Vagina (tissue), 2 donors: ENCODE measurements at regions not wholly inside any gene's neighbourhood (a gene's known extent, or its start where the extent isn't known, plus 50 kb on each side); places are given as distances from the start of the nearest gene placed in this dataset.

Experiments used
- DNase-seq, 2 donors: peaks; one replicate each; pipeline ENCODE4 v3.0.0-alpha.2; 2017; ENCODE audit errors: extremely low spot score in 2 of 2
- H3K27ac ChIP-seq: fragments of 200-600 bp; sonication (generic); one replicate; pipeline ENCODE4 v1.5.1; 2019
- H3K27me3 ChIP-seq: fragments of 200-600 bp; sonication (generic); one replicate; pipeline ENCODE4 v1.5.1; 2019
- H3K36me3 ChIP-seq, 2 donors: fragments of 200-600 bp; sonication (generic); one replicate each; pipeline ENCODE4 v1.5.1; 2017 to 2019
- H3K4me1 ChIP-seq: fragments of 200-600 bp; sonication (generic); one replicate; pipeline ENCODE4 v1.5.1; 2019
- H3K4me3 ChIP-seq, 2 donors: fragments of 200-600 bp; sonication (generic); 1 replicate in 1 of 2; 2 replicates in 1 of 2; pipeline ENCODE4 v1.5.1; 2016 to 2019
- H3K9me3 ChIP-seq: fragments of 200-600 bp; sonication (generic); one replicate; pipeline ENCODE4 v1.5.1; 2019
- POLR2A ChIP-seq, 2 donors: fragments of 450-650 bp; IDR thresholded peaks; one replicate each; pipeline ENCODE4 v1.6.1; 2017; ENCODE audit warnings: antibody characterized with exemption in 2 of 2, mild to moderate bottlenecking in 2 of 2, moderate library complexity in 2 of 2
- POLR2AphosphoS5 ChIP-seq, 2 donors: sonication (generic); formaldehyde crosslinking; IDR thresholded peaks; one replicate each; pipeline ENCODE4 v1.9.0; 2017; ENCODE audit warnings: antibody characterized with exemption in 2 of 2, mild to moderate bottlenecking in 2 of 2, low read depth in 1 of 2; ENCODE audit not compliant: insufficient read depth in 1 of 2
- intact Hi-C: fragments of 100-400 bp; cut with DNase I; formaldehyde crosslinking; loops from one replicate; pipeline ENCODE4 v1.15.1; 2023
- TF ChIP-seq, protein P1 (sequence below), 3 experiments: fragments of 450-650 bp in 2 of 3; fragments of 200-600 bp in 1 of 3; sonication (generic) in 1 of 3; IDR thresholded peaks; one replicate each; pipeline ENCODE4 v1.5.1; 2017 to 2019; ENCODE audit warnings: antibody characterized with exemption in 3 of 3, mild to moderate bottlenecking in 2 of 3, moderate library complexity in 2 of 3

GRCh38 chr6:113052506-113052905 lies 705.4 kb downstream of the RFPL4B start:
- no peak for DNase-seq
- Histone ChIP-seq H3K36me3 (no peaks in the 10 kb centered on the region), H3K9me3 (no peaks in the 10 kb centered on the region), H3K27ac (no peak overlapping the region), H3K4me1 (no peaks in the 10 kb centered on the region), H3K27me3 (no peaks in the 10 kb centered on the region), H3K4me3 (no peak overlapping the region)
- intact Hi-C loops: no loop called here
- TF ChIP-seq POLR2AphosphoS5 (IDR thresholded peaks at IDR 0.05; ENCODE audit: insufficient read depth in 1 of 2, low read depth in 1 of 2): no peak

GRCh38 chr6:113055061-113055460 lies 707.9 kb downstream of the RFPL4B start:
- no peak overlapping the region for H3K4me3 ChIP-seq
- no peak for DNase-seq
- no peaks in the 10 kb centered on the region for H3K4me1 ChIP-seq
- H3K27me3 ChIP-seq: no peaks in the 10 kb centered on the region
- H3K36me3 ChIP-seq: no peaks in the 10 kb centered on the region
- no peaks in the 10 kb centered on the region for H3K9me3 ChIP-seq
- TF ChIP-seq POLR2AphosphoS5 (IDR thresholded peaks at IDR 0.05; ENCODE audit: insufficient read depth in 1 of 2, low read depth in 1 of 2) (no peak), POLR2A (IDR thresholded peaks at IDR 0.05) (no peak)
- TF ChIP-seq, protein P1, sequence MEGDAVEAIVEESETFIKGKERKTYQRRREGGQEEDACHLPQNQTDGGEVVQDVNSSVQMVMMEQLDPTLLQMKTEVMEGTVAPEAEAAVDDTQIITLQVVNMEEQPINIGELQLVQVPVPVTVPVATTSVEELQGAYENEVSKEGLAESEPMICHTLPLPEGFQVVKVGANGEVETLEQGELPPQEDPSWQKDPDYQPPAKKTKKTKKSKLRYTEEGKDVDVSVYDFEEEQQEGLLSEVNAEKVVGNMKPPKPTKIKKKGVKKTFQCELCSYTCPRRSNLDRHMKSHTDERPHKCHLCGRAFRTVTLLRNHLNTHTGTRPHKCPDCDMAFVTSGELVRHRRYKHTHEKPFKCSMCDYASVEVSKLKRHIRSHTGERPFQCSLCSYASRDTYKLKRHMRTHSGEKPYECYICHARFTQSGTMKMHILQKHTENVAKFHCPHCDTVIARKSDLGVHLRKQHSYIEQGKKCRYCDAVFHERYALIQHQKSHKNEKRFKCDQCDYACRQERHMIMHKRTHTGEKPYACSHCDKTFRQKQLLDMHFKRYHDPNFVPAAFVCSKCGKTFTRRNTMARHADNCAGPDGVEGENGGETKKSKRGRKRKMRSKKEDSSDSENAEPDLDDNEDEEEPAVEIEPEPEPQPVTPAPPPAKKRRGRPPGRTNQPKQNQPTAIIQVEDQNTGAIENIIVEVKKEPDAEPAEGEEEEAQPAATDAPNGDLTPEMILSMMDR (IDR thresholded peaks at IDR 0.05): no peak
- intact Hi-C loops: no loop called here
- H3K27ac ChIP-seq: no peak overlapping the region

- Histone ChIP-seq H3K9me3 (no peaks in the 10 kb centered on the region), H3K4me3 (no peak overlapping the region), H3K27ac (no peak overlapping the region), H3K27me3 (no peaks in the 10 kb centered on the region), H3K36me3 (no peaks in the 10 kb centered on the region), H3K4me1 (no peaks in the 10 kb centered on the region)
- no peak for DNase-seq
- intact Hi-C loops: no loop called here
- TF ChIP-seq POLR2AphosphoS5 (IDR thresholded peaks at IDR 0.05; ENCODE audit: insufficient read depth in 1 of 2, low read depth in 1 of 2) (no peak), POLR2A (IDR thresholded peaks at IDR 0.05) (no peak)
- TF ChIP-seq, protein P1 (IDR thresholded peaks at IDR 0.05): no peak
These were observed 708.9 kb downstream of the RFPL4B start for GRCh38 chr6:113055998-113056397.

DNA sequence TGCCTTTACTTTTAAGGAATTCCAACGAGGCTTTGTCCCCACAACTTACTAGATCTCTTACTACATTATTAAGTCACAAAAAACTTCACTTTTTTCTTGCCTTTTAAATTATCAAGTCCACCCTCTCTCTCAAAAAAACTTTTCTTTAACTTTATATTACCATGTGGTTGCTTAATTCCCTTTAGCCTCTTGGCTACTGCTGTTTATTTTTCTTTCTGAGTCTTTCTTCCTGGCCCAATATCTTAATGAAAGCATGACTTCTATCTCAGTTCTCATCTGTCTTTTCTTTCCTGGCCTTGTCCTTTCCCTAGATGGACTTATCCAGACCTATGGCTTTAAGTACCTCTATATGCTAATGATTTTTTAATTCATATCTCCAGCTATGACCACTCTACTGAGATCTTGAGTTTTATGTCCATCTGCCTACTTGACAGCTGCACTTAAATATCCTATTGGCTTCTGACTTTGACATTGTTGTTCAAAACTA lies 710.5 kb downstream of the RFPL4B start:
- H3K9me3 ChIP-seq: no peaks in the 10 kb centered on the region
- H3K27ac ChIP-seq: no peak overlapping the region
- no peak overlapping the region for H3K4me3 ChIP-seq
- TF ChIP-seq POLR2A (IDR thresholded peaks at IDR 0.05) (no peak), POLR2AphosphoS5 (IDR thresholded peaks at IDR 0.05; ENCODE audit: insufficient read depth in 1 of 2, low read depth in 1 of 2) (no peak)
- TF ChIP-seq, protein P1 (IDR thresholded peaks at IDR 0.05): no peak
- no peaks in the 10 kb centered on the region for H3K27me3 ChIP-seq
- intact Hi-C loops: no loop called here
- no peak for DNase-seq
- no peaks in the 10 kb centered on the region for H3K36me3 ChIP-seq
- no peaks in the 10 kb centered on the region for H3K4me1 ChIP-seq

DNA sequence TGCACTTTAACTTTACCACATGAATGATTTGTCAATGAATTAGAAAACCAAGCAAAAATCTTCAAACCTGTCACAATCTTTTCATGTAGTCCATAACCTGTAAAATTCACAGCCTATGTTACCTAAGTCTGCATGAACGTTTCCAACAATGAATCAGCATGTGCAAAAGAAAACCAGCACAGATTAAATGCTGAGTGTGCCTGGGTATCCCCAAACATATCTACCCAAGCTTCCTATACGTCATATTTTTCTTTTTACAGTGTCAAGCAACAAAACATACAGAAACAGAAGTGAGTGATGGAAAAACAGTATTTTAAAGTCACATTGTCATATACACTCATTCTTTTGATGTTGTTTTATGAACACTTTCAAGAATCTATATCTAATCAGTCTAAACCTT lies 713.5 kb downstream of the RFPL4B start:
- H3K9me3 ChIP-seq: no peaks in the 10 kb centered on the region
- H3K27ac ChIP-seq: no peak overlapping the region
- no peaks in the 10 kb centered on the region for H3K27me3 ChIP-seq
- H3K4me3 ChIP-seq: no peak overlapping the region
- H3K4me1 ChIP-seq: no peaks in the 10 kb centered on the region
- no peak for DNase-seq
- TF ChIP-seq POLR2A (IDR thresholded peaks at IDR 0.05): no peak
- TF ChIP-seq, protein P1 (IDR thresholded peaks at IDR 0.05): no peak
- no peak for TF ChIP-seq POLR2AphosphoS5 (IDR thresholded peaks at IDR 0.05; ENCODE audit: insufficient read depth in 1 of 2, low read depth in 1 of 2)
- no peaks in the 10 kb centered on the region for H3K36me3 ChIP-seq
- intact Hi-C loops: no loop called here
